Panc1 (cell line): ENCODE measurements at regions not wholly inside any gene's neighbourhood (a gene's known extent, or its start where the extent isn't known, plus 50 kb on each side); places are given as distances from the start of the nearest gene placed in this dataset.

Experiments
- ATAC-seq: fragments of 200-7000 bp; cut with Tn5 transposase; 2 replicates; pipeline ENCODE4 v1.9.1; 2020; ENCODE audit warnings: mild to moderate bottlenecking, moderate library complexity
- BruUV-seq: library from RNA; stranded (reverse); fragments of 400-500 nt; replicated peaks from 2 replicates; lab custom pipeline; 2021; lab: Mats Ljungman, UMichigan
- CTCF ChIA-PET: fragments of 300-600 bp; sonication (Branson Sonifier 250); formaldehyde crosslinking; loops from one replicate; lab custom pipeline; 2022; ENCODE audit warnings: antibody characterized with exemption; lab: Charles Lee
- POLR2A ChIA-PET: fragments of 300-600 bp; sonication (Branson Sonifier 250); formaldehyde crosslinking; loops from one replicate; lab custom pipeline; 2022; ENCODE audit warnings: antibody characterized with exemption; lab: Charles Lee
- DNase-seq: peaks from one replicate; pipeline ENCODE4 v3.0.0-alpha.2; 2010; ENCODE audit warnings: low read depth, low spot score
- H3K27ac ChIP-seq: 2 replicates; pipeline ENCODE4 v1.5.1; 2011; ENCODE audit warnings: mild to moderate bottlenecking, low read length, inconsistent platforms
- H3K27me3 ChIP-seq: fragments of 200-500 bp; sonication (Bioruptor generic); 2 replicates; pipeline ENCODE4 v1.6.0; 2014; ENCODE audit warnings: low read length, inconsistent platforms; ENCODE audit not compliant: control insufficient read depth, insufficient read depth
- H3K36me3 ChIP-seq: fragments of 200-500 bp; sonication (Bioruptor generic); 2 replicates; pipeline ENCODE4 v1.5.1; 2014; ENCODE audit warnings: inconsistent platforms, mild to moderate bottlenecking, low read length, moderate library complexity; ENCODE audit not compliant: control insufficient read depth, insufficient read depth
- H3K4me1 ChIP-seq: 2 replicates; pipeline ENCODE4 v1.5.1; 2011; ENCODE audit warnings: inconsistent platforms, mild to moderate bottlenecking, low read length, moderate library complexity; ENCODE audit not compliant: control insufficient read depth, insufficient read depth
- H3K4me3 ChIP-seq, 2 experiments: 2 replicates each; pipeline ENCODE4 v1.5.1; 2011 to 2012; ENCODE audit warnings: low read depth in 2 of 2, low read length in 2 of 2, mild to moderate bottlenecking in 2 of 2, inconsistent platforms in 1 of 2, moderate library complexity in 1 of 2
- H3K9me3 ChIP-seq: fragments of 200-500 bp; sonication (Bioruptor generic); 2 replicates; pipeline ENCODE4 v1.5.1; 2014; ENCODE audit warnings: low read depth, mild to moderate bottlenecking, inconsistent platforms, low read length, moderate library complexity; ENCODE audit not compliant: control insufficient read depth, insufficient read depth
- CTCF ChIP-seq: fragments of 450-650 bp; IDR thresholded peaks from 2 replicates; pipeline ENCODE4 v1.5.1; 2017; ENCODE audit warnings: mild to moderate bottlenecking
- POLR2AphosphoS5 ChIP-seq: IDR thresholded peaks from 2 replicates; pipeline ENCODE4 v1.6.1; 2012; ENCODE audit warnings: mild to moderate bottlenecking, low read depth, low read length, moderate library complexity
- REST ChIP-seq, 2 experiments: IDR thresholded peaks; 2 replicates each; pipeline ENCODE4 v1.6.1; 2011 to 2012; ENCODE audit warnings: low read depth in 2 of 2, control low read depth in 1 of 2, low read length in 1 of 2, mild to moderate bottlenecking in 1 of 2, moderate library complexity in 1 of 2; ENCODE audit not compliant: insufficient read depth in 1 of 2
- SIN3A ChIP-seq: IDR thresholded peaks from 2 replicates; pipeline ENCODE4 v1.6.1; 2012; ENCODE audit warnings: low read depth, mild to moderate bottlenecking, low read length, moderate library complexity, borderline replicate concordance; ENCODE audit not compliant: insufficient read depth
- TCF7L2 ChIP-seq: IDR thresholded peaks from 2 replicates; pipeline ENCODE4 v1.6.1; 2011; ENCODE audit warnings: mild to moderate bottlenecking, low read depth, low read length, inconsistent platforms
- in situ Hi-C: cut with HindIII; loops from 2 replicates; pipeline ENCODE4 v1.10.0; 2016; ENCODE audit warnings: low sequenced_read_pairs, low pct_unique_long_range_greater_than_20kb
- intact Hi-C: fragments of 100-400 bp; cut with micrococcal nuclease; formaldehyde crosslinking; loops from one replicate; pipeline ENCODE4 v1.10.0; 2022; ENCODE audit not compliant: unreplicated experiment

DNA sequence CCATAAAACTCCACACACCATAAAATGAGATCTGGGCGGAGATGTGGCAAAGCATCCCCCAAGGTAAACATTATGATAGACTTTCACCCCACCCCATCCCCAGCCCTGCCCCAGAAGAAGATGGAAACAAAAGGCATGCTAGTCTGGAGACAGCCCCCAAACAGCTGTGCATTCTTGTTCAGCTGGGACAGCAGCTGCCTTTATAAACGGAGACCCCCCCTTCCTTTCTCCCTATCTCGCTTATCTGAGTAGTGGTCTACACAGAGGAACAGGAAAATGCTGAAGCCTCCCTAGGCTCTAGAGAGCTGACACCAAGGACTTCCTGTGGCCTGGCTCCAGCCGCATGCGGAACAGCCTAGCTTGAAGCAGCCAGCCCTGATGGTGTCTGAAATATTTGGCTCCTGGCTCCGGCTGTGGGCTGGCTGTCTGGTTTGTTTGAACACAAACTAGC lies 190.3 kb upstream of the ANKFN1 start:
- Histone ChIP-seq H3K27me3 (no peaks in the 10 kb centered on the region), H3K9me3 (no peaks in the 10 kb centered on the region), H3K4me3 (no peak overlapping the region), H3K36me3 (no peaks in the 10 kb centered on the region), H3K4me1 (no peaks in the 10 kb centered on the region), H3K27ac (no peak overlapping the region)
- POLR2A ChIA-PET = no interaction called here
- CTCF ChIA-PET = no interaction called here
- no peak for DNase-seq
- TF ChIP-seq POLR2AphosphoS5 = no peak
- TF ChIP-seq CTCF = no peak
- no peak for TF ChIP-seq SIN3A
- TF ChIP-seq REST (IDR thresholded peaks at IDR 0.05; ENCODE audit: insufficient read depth in 1 of 2, low read depth in 2 of 2, low read length in 1 of 2) = no peak
- no peak for TF ChIP-seq TCF7L2
- no peak for ATAC-seq
- intact Hi-C loops (no loop called here), in situ Hi-C loops (no loop called here)
- BruUV-seq = no TSS peak

DNA sequence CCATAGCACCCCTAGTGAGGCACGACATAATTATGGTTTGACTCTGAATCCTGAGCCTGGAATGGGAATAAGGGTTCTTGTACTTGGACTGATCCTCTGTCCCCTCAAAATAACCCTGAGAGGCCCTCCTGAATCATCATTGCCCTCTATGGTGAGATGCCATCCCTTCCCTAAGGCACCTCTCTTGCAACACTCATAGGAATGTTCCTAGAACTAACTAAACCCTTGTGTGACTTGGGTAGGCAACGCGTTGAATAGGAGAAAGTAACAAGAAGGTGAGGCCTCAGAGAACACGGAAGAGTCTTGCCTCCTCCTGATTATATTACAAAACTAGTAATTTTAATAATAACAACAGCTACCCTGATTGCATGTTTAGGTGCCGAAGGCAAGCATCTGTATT lies 189.1 kb upstream of the ANKFN1 start:
- Histone ChIP-seq H3K4me1 (no peaks in the 10 kb centered on the region), H3K9me3 (no peaks in the 10 kb centered on the region), H3K36me3 (no peaks in the 10 kb centered on the region), H3K27me3 (no peaks in the 10 kb centered on the region), H3K4me3 (no peak overlapping the region), H3K27ac (no peak overlapping the region)
- in situ Hi-C loops = no loop called here
- BruUV-seq = no TSS peak
- ChIA-PET CTCF (no interaction called here), POLR2A (no interaction called here)
- no peak for ATAC-seq
- no peak for TF ChIP-seq CTCF
- TF ChIP-seq POLR2AphosphoS5 = no peak
- TF ChIP-seq REST (IDR thresholded peaks at IDR 0.05; ENCODE audit: insufficient read depth in 1 of 2, low read depth in 2 of 2, low read length in 1 of 2) = no peak
- TF ChIP-seq TCF7L2 = no peak
- TF ChIP-seq SIN3A = no peak
- DNase-seq = no peak
- intact Hi-C loops = no loop called here
